OCI-LY1 (cell line): ENCODE measurements at regions not wholly inside any gene's neighbourhood (a gene's known extent, or its start where the extent isn't known, plus 50 kb on each side); places are given as distances from the start of the nearest gene placed in this dataset.

Experiments used
- H2AFZ ChIP-seq: fragments of 200-600 bp; sonication (generic), shearing (Covaris generic); 2 replicates; pipeline ENCODE4 v1.6.0; 2014; ENCODE audit warnings: antibody characterized with exemption, mild to moderate bottlenecking, low read length
- H3F3A ChIP-seq: fragments of 200-600 bp; sonication (generic), shearing (Covaris generic); 2 replicates; pipeline ENCODE4 v1.6.0; 2014; ENCODE audit warnings: mild to moderate bottlenecking, antibody characterized with exemption, low read length, moderate library complexity; ENCODE audit not compliant: insufficient read depth
- H3K27ac ChIP-seq: fragments of 200-600 bp; sonication (generic); 2 replicates; pipeline ENCODE4 v1.5.1; 2014; ENCODE audit warnings: low read length, mixed run types, mild to moderate bottlenecking, low read depth; ENCODE audit not compliant: poor library complexity, severe bottlenecking
- H3K27me3 ChIP-seq: fragments of 200-600 bp; sonication (generic); 2 replicates; pipeline ENCODE4 v1.6.0; 2014; ENCODE audit warnings: antibody characterized with exemption, mild to moderate bottlenecking, low read length, moderate library complexity; ENCODE audit not compliant: insufficient read depth
- H3K36me3 ChIP-seq: fragments of 200-600 bp; sonication (generic); 2 replicates; pipeline ENCODE4 v1.6.1; 2014; ENCODE audit warnings: mild to moderate bottlenecking, antibody characterized with exemption, low read length, moderate library complexity, mixed read lengths; ENCODE audit not compliant: insufficient read depth
- H3K4me1 ChIP-seq: fragments of 200-600 bp; sonication (generic); 2 replicates; pipeline ENCODE4 v1.5.1; 2014; ENCODE audit warnings: mild to moderate bottlenecking, low read length, moderate library complexity; ENCODE audit not compliant: insufficient read depth, severe bottlenecking
- H3K4me2 ChIP-seq: fragments of 200-600 bp; sonication (generic), shearing (Covaris generic); 2 replicates; pipeline ENCODE4 v1.6.1; 2014; ENCODE audit warnings: low read length
- H3K4me3 ChIP-seq: fragments of 200-600 bp; sonication (generic); 2 replicates; pipeline ENCODE4 v1.5.1; 2014; ENCODE audit warnings: low read length, low read depth, mild to moderate bottlenecking, mixed read lengths; ENCODE audit not compliant: poor library complexity, severe bottlenecking
- H3K79me2 ChIP-seq: fragments of 200-600 bp; shearing (Covaris generic); 2 replicates; pipeline ENCODE4 v1.6.1; 2016; ENCODE audit warnings: mixed run types, low read length, mixed read lengths; ENCODE audit not compliant: insufficient read depth
- H3K9ac ChIP-seq: fragments of 200-600 bp; sonication (generic), shearing (Covaris generic); 2 replicates; pipeline ENCODE4 v1.6.1; 2014; ENCODE audit warnings: mild to moderate bottlenecking, low read length, mixed read lengths
- H3K9me2 ChIP-seq: fragments of 200-600 bp; sonication (generic), shearing (Covaris generic); 2 replicates; pipeline ENCODE4 v1.6.1; 2014; ENCODE audit warnings: low read depth, mild to moderate bottlenecking, low read length, mixed read lengths
- H3K9me3 ChIP-seq: fragments of 200-600 bp; shearing (Covaris generic); 2 replicates; pipeline ENCODE4 v1.6.1; 2014; ENCODE audit warnings: low read length, mixed read lengths
- H4K20me1 ChIP-seq: fragments of 200-600 bp; sonication (generic), shearing (Covaris generic); 2 replicates; pipeline ENCODE4 v1.6.0; 2016; ENCODE audit warnings: mild to moderate bottlenecking, low read length; ENCODE audit not compliant: insufficient read depth
- EZH2 ChIP-seq: fragments of 200-600 bp; sonication (generic), shearing (Covaris generic); IDR thresholded peaks from 2 replicates; pipeline ENCODE4 v1.8.0; 2017; ENCODE audit warnings: borderline replicate concordance, mixed run types, mild to moderate bottlenecking, antibody characterized with exemption, low read length, moderate library complexity, mixed read lengths
- TF ChIP-seq, protein P1 (sequence below): fragments of 200-600 bp; sonication (generic), shearing (Covaris generic); IDR thresholded peaks from 2 replicates; pipeline ENCODE4 v1.5.1; 2017; ENCODE audit warnings: mild to moderate bottlenecking, antibody characterized with exemption, low read length, moderate library complexity, mixed read lengths

- Histone ChIP-seq H3K9me3 (no peaks in the 10 kb centered on the region), H3K4me1 (no peaks in the 10 kb centered on the region), H3K27ac (no peak overlapping the region), H2AFZ (no peak overlapping the region), H3F3A (no peaks in the 10 kb centered on the region), H3K9ac (no peak overlapping the region), H3K4me3 (no peak overlapping the region), H4K20me1 (no peaks in the 10 kb centered on the region), H3K27me3 (no peaks in the 10 kb centered on the region), H3K9me2 (no peaks in the 10 kb centered on the region), H3K4me2 (no peak overlapping the region), H3K79me2 (no peaks in the 10 kb centered on the region), H3K36me3 (no peaks in the 10 kb centered on the region)
- TF ChIP-seq EZH2: no peak
- TF ChIP-seq, protein P1, sequence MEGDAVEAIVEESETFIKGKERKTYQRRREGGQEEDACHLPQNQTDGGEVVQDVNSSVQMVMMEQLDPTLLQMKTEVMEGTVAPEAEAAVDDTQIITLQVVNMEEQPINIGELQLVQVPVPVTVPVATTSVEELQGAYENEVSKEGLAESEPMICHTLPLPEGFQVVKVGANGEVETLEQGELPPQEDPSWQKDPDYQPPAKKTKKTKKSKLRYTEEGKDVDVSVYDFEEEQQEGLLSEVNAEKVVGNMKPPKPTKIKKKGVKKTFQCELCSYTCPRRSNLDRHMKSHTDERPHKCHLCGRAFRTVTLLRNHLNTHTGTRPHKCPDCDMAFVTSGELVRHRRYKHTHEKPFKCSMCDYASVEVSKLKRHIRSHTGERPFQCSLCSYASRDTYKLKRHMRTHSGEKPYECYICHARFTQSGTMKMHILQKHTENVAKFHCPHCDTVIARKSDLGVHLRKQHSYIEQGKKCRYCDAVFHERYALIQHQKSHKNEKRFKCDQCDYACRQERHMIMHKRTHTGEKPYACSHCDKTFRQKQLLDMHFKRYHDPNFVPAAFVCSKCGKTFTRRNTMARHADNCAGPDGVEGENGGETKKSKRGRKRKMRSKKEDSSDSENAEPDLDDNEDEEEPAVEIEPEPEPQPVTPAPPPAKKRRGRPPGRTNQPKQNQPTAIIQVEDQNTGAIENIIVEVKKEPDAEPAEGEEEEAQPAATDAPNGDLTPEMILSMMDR: no peak
These were observed 349.1 kb downstream of the AMY1C start for GRCh38 chr1:104098837-104099236.

DNA sequence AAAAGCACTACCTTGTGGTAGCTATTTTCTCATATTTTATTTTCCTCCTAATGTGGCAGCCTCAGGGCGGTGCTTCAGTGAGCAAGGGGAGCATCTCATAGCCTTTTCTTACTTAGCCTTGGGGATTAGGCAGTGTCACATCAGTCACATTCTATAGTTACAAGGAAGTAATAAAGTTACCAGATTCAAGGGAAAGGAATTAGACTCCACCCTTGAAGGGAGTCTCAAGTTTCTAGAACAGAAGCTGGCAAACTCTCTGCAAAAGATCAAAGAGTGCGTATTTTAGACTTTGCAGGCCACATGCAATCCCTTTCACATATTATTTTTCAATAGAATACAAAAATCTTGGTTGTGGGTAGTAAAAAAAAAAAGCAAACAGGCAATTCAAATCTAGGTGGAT is 350.4 kb downstream of the AMY1C start:
- Histone ChIP-seq H3K36me3 (no peaks in the 10 kb centered on the region), H3K9ac (no peak overlapping the region), H4K20me1 (no peaks in the 10 kb centered on the region), H3K9me2 (no peaks in the 10 kb centered on the region), H3K79me2 (no peaks in the 10 kb centered on the region), H3K4me3 (no peak overlapping the region), H3K4me1 (no peaks in the 10 kb centered on the region), H3K4me2 (no peak overlapping the region), H3K9me3 (no peaks in the 10 kb centered on the region), H2AFZ (no peak overlapping the region), H3F3A (no peaks in the 10 kb centered on the region), H3K27me3 (no peaks in the 10 kb centered on the region), H3K27ac (no peak overlapping the region)
- TF ChIP-seq, protein P1: no peak
- no peak for TF ChIP-seq EZH2

- Histone ChIP-seq H2AFZ (no peak overlapping the region), H3K27me3 (no peaks in the 10 kb centered on the region)
These were observed 355.8 kb downstream of the AMY1C start for GRCh38 chr1:104105465-104105864.

More at GRCh38 chr1:104105465-104105864, 355.8 kb downstream of the AMY1C start:
- Histone ChIP-seq H3K36me3 (no peaks in the 10 kb centered on the region), H3F3A (no peaks in the 10 kb centered on the region), H3K4me3 (no peak overlapping the region), H3K27ac (no peak overlapping the region), H3K4me1 (no peaks in the 10 kb centered on the region), H3K79me2 (no peaks in the 10 kb centered on the region), H3K4me2 (no peak overlapping the region), H3K9me2 (no peaks in the 10 kb centered on the region), H3K9ac (no peak overlapping the region), H4K20me1 (no peaks in the 10 kb centered on the region), H3K9me3 (no peaks in the 10 kb centered on the region)
- TF ChIP-seq, protein P1: no peak
